Loucy (cell line): ENCODE measurements at regions not wholly inside any gene's neighbourhood (a gene's known extent, or its start where the extent isn't known, plus 50 kb on each side); places are given as distances from the start of the nearest gene placed in this dataset.

Experiments used
- H2AFZ ChIP-seq: fragments of 200-600 bp; sonication (generic); 2 replicates; pipeline ENCODE4 v1.6.0; 2016; ENCODE audit warnings: antibody characterized with exemption, mild to moderate bottlenecking, low read length, moderate library complexity
- H3F3A ChIP-seq: fragments of 200-600 bp; 2 replicates; pipeline ENCODE4 v1.6.0; 2016; ENCODE audit warnings: antibody characterized with exemption, low read depth, mild to moderate bottlenecking
- H3K27me3 ChIP-seq: fragments of 200-600 bp; sonication (generic); 2 replicates; pipeline ENCODE4 v1.6.1; 2014; ENCODE audit warnings: low read length, mild to moderate bottlenecking; ENCODE audit not compliant: insufficient read depth, poor library complexity, severe bottlenecking
- H3K36me3 ChIP-seq: fragments of 200-600 bp; sonication (generic); 2 replicates; pipeline ENCODE4 v1.6.1; 2016; ENCODE audit warnings: low read length; ENCODE audit not compliant: insufficient read depth
- H3K4me1 ChIP-seq: fragments of 200-600 bp; sonication (generic); 2 replicates; pipeline ENCODE4 v1.5.1; 2014; ENCODE audit warnings: low read length, mild to moderate bottlenecking; ENCODE audit not compliant: insufficient read depth, poor library complexity, severe bottlenecking
- H3K4me2 ChIP-seq: fragments of 200-600 bp; sonication (generic); 2 replicates; pipeline ENCODE4 v1.6.0; 2014; ENCODE audit warnings: antibody characterized with exemption, low read length, low read depth, mild to moderate bottlenecking; ENCODE audit not compliant: poor library complexity, severe bottlenecking
- H3K4me3 ChIP-seq: fragments of 200-600 bp; sonication (generic); 2 replicates; pipeline ENCODE4 v1.5.1; 2014; ENCODE audit warnings: low read length, mild to moderate bottlenecking, mixed read lengths; ENCODE audit not compliant: poor library complexity, severe bottlenecking
- H3K79me2 ChIP-seq: fragments of 200-600 bp; sonication (generic); 2 replicates; pipeline ENCODE4 v1.6.1; 2014; ENCODE audit warnings: low read length; ENCODE audit not compliant: insufficient read depth
- H3K9ac ChIP-seq: fragments of 200-600 bp; sonication (generic); 2 replicates; pipeline ENCODE4 v1.6.0; 2014; ENCODE audit warnings: mild to moderate bottlenecking, low read depth, low read length, moderate library complexity; ENCODE audit not compliant: poor library complexity, severe bottlenecking
- H3K9me2 ChIP-seq: fragments of 200-600 bp; sonication (generic); replicated peaks from 2 replicates; pipeline ENCODE4 v1.6.1; 2016; ENCODE audit warnings: low read depth, low read length, mixed read lengths
- H3K9me3 ChIP-seq: fragments of 200-600 bp; sonication (generic); 2 replicates; pipeline ENCODE4 v1.6.1; 2014; ENCODE audit warnings: mild to moderate bottlenecking, antibody characterized with exemption, low read length, low read depth; ENCODE audit not compliant: insufficient read depth
- H4K20me1 ChIP-seq: fragments of 200-600 bp; sonication (generic); 2 replicates; pipeline ENCODE4 v1.6.0; 2014; ENCODE audit warnings: antibody characterized with exemption, low read length, mild to moderate bottlenecking; ENCODE audit not compliant: insufficient read depth, poor library complexity, severe bottlenecking
- CTCF ChIP-seq: fragments of 200-600 bp; sonication (generic); conservative IDR thresholded peaks from 2 replicates; pipeline ENCODE4 v1.5.1; 2014; ENCODE audit warnings: mild to moderate bottlenecking, antibody characterized with exemption, low read length
- EZH2phosphoT487 ChIP-seq: fragments of 200-600 bp; IDR thresholded peaks from 2 replicates; pipeline ENCODE4 v1.6.1; 2018; ENCODE audit warnings: antibody characterized with exemption, mild to moderate bottlenecking, moderate library complexity, borderline replicate concordance

- Histone ChIP-seq H4K20me1 (no peaks in the 10 kb centered on the region), H3K9me3 (no peaks in the 10 kb centered on the region), H2AFZ (peak overlapping the region; percentile 64; the same call in 1 of the 2 replicates), H3K4me3 (no peak overlapping the region), H3K9me2 (no peaks in the 10 kb centered on the region), H3K27me3 (no peaks in the 10 kb centered on the region), H3K4me2 (no peak overlapping the region), H3K36me3 (no peaks in the 10 kb centered on the region), H3K4me1 (peaks cover 5% of the 10 kb centered on the region), H3K79me2 (no peaks in the 10 kb centered on the region), H3K9ac (no peak overlapping the region), H3F3A (no peaks in the 10 kb centered on the region)
- no peak for TF ChIP-seq EZH2phosphoT487
- TF ChIP-seq CTCF = no peak
Observed at GRCh38 chr5:124180875-124181461, 565.5 kb downstream of the ZNF608 start.

- H4K20me1 ChIP-seq = no peaks in the 10 kb centered on the region
- H2AFZ ChIP-seq = peak overlapping the region; percentile 64; the same call in 1 of the 2 replicates
- no peaks in the 10 kb centered on the region for H3F3A ChIP-seq
- no peak overlapping the region for H3K4me2 ChIP-seq
- H3K4me1 ChIP-seq = peaks cover 5% of the 10 kb centered on the region
- H3K27me3 ChIP-seq = no peaks in the 10 kb centered on the region
- H3K36me3 ChIP-seq = no peaks in the 10 kb centered on the region
- no peak overlapping the region for H3K9ac ChIP-seq
- H3K79me2 ChIP-seq = no peaks in the 10 kb centered on the region
- H3K9me2 ChIP-seq = no peaks in the 10 kb centered on the region
- no peaks in the 10 kb centered on the region for H3K9me3 ChIP-seq
- H3K4me3 ChIP-seq = no peak overlapping the region
- TF ChIP-seq CTCF (no peak), EZH2phosphoT487 (no peak)
Observed at GRCh38 chr5:124180299-124180874, 566.1 kb downstream of the ZNF608 start.

GRCh38 chr5:124179819-124180218 is 566.6 kb downstream of the ZNF608 start:
- H3K36me3 ChIP-seq = no peaks in the 10 kb centered on the region

More at GRCh38 chr5:124179819-124180218, 566.6 kb downstream of the ZNF608 start:
- no peak overlapping the region for H3K4me2 ChIP-seq
- H3K4me1 ChIP-seq = peaks cover 5% of the 10 kb centered on the region
- H3K9me3 ChIP-seq = no peaks in the 10 kb centered on the region
- H3K4me3 ChIP-seq = no peak overlapping the region
- no peak overlapping the region for H2AFZ ChIP-seq
- no peaks in the 10 kb centered on the region for H3K79me2 ChIP-seq
- no peaks in the 10 kb centered on the region for H3F3A ChIP-seq
- H4K20me1 ChIP-seq = no peaks in the 10 kb centered on the region
- H3K9ac ChIP-seq = no peak overlapping the region
- H3K9me2 ChIP-seq = no peaks in the 10 kb centered on the region
- H3K27me3 ChIP-seq = no peaks in the 10 kb centered on the region
- TF ChIP-seq EZH2phosphoT487 = no peak
- no peak for TF ChIP-seq CTCF
